CD4-positive, alpha-beta T cell treated with Interleukin-17A for 4 hours (primary cell): ENCODE measurements at regions not wholly inside any gene's neighbourhood (a gene's known extent, or its start where the extent isn't known, plus 50 kb on each side); places are given as distances from the start of the nearest gene placed in this dataset.
"Not testable (repeated sequence)": the region's sequence is repeated elsewhere in the genome, so short reads cannot be mapped to it uniquely, and the experiment has no call there.

Experiments used
- DNase-seq: peaks from one replicate; pipeline ENCODE4 v3.0.0-alpha.2; 2020; ENCODE audit warnings: mixed read lengths

DNA sequence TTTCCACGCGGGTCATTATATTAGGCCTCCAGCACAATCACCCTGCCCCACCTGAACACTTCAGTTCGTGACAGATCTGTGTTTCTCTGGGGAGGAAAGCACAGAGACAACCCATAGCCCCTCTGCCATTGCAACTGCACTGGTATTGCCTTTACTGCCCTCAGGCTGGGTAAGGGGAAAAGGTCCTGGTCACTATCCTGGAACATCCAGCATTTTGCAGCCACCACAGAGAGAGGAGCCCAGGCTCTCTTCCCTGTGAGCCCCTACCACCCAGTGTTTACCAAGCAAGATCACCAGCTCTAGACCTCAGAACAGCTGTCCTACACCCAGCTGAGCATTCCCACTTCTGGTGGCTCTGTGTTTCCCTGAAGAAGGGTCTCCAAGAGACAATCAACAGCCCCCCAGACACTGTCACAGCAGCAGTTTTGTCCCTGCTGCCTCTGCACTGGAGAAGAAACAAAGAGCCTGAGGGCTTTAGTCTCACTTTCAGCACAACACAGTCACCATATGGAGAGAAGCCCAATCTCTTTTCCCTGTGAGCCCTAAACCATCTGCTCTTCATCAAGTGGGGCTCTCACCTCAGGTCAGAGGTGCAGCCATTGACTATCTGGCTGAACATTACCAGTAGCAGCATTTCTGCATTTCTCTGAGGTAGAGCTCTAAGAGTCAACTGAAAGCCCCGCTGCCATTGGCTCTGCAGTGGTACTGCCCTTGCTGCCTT lies 655.2 kb upstream of the FAM174A start:
- DNase-seq, result no peak

DNA sequence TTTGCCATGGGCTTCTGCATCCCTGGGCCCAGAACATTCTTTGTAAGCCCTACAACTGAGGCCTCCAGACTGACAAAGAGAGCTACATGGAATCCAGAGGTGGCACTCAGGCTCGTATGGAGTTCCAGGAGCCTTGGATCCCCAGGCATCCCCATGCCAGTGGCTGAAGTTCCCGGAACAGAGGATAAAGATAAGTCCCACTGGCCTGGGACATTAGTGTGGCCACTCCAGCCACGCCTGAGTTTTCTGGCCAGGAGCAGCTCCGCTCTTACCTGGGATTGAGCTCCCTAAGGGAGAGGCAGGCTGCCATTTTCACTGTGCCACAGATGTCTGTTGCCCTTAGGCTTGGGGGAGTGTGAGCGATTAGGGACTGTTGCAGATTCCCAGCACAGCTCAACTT lies 656.3 kb upstream of the FAM174A start:
- DNase-seq, result no peak

DNA sequence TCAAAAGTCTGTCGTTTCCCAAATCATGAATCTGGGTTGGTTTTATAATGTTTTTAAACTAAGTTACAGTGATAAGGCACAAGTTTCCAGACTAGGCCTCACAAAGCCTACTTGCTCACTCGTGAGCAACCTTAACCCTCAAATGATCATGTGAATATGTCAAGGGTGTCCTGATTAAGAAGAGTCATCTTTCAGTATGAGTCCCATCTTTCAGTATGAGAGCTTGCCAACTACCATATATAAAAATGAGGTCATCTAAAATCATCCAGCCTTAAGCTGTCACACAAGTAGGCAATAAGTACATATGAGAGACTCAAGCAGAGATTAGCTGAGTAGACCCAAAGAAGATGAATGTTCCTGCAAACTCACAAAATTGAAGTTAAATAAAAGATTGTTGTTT lies 668.4 kb upstream of the FAM174A start:
- no peak for DNase-seq

DNA sequence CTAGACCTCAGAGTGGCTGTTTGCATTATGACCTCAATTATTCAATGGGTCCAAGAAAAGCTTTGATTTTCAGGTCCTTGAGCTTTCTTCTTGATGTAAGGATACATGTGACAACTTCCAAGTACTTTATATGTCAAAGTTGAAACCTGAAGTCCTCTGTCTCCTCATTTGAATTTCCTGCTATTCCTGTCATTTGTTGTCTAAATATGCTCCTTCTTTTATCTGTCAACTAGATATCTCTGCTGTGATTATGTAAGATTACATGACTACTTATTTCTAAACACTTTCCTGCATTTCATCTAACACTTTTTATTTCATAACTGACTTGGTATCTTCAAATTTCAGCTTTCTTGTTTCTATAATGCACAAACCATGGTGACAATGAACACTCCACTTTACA lies 670.0 kb upstream of the FAM174A start:
- no peak for DNase-seq

DNA sequence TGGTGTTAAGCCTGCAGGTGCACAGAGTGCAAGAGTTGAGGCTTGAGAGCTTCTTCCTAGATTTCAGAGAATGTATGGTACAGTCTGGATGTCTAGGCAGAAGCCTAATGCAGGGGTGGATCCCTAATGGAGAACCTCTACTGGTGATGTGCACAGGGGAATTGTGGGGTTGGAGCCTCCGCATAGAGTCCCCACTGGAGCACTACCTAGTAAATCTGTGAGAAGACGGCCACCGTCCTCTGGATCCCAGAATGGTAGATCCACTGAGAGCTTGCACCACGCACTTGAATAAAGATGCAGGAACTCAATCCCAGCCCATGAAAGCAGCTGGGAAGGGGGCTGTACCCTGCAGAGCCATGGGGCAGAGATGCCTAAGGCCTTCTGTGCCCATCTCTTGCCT lies 699.4 kb upstream of the FAM174A start:
- DNase-seq, result no peak

DNA sequence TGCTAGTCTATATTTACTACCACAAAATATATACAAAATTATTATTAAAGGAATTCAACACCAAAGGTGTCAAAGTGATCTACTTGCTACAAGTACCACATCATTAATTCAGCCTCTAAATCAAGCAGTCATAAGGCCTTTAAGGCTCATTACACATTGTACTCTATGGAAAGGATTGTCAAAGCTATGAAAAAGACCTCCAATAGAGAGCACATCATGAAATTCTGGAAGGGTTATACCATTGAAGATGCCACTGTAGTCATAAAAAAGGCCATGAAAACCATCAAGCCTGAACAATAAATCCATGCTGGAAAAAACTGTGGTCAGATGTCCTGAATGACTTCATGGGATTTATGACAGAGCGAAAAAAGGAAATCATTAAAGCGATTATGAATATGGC lies 708.0 kb upstream of the FAM174A start:
- no peak for DNase-seq

DNA sequence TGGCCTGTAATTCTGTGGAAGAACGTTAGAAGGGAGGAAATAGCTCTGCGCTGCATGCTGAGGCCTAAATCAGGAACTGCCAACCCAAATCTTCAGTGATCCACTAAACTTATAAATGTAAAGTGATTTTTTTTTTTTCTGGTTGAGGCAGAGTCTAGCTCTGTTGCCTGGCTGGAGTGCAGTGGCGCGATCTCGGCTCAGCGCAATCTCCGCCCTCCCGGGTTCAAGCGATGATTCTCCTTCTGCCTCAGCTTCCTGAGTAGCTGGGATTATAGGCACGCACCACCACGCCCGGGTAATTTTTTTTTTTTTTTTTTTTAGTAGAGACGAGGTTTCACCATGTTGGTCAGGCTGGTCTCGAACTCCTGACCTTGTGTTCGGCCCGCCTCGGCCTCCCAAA lies 717.4 kb upstream of the FAM174A start:
- DNase-seq, result no peak

DNA sequence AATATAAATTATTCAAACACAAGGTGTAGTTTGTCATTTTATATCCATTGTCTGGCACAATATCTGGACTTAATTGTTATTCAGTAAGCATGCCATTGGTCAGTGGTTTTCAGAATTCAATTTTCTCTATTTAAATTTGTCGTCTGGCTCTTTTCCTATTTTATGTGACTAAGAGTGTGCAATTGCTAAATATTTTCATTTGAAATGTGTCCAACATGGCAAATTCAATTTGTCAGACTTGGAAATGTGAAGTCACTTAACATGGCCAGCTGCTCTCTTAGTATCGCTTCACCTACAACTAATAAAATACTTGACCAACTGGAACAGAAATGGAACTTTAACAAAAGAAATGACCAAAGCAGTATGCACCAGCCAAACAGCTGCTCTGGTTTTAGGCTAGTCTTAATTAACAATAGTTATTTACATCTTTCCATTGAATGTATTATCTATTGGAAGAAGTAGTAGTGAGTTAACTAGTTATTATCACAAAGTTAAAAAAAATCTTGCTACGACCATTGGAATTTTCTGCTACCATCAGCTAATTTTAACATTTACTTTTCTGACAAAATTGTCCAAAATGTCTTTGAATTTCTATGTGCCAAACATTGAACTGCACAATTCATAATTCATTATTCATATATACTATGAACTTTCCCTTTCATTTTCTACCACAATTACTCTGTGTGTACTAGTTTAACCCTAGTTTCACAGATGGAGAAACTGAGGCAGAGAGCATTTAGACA lies 720.7 kb upstream of the FAM174A start:
- DNase-seq, result no peak

DNA sequence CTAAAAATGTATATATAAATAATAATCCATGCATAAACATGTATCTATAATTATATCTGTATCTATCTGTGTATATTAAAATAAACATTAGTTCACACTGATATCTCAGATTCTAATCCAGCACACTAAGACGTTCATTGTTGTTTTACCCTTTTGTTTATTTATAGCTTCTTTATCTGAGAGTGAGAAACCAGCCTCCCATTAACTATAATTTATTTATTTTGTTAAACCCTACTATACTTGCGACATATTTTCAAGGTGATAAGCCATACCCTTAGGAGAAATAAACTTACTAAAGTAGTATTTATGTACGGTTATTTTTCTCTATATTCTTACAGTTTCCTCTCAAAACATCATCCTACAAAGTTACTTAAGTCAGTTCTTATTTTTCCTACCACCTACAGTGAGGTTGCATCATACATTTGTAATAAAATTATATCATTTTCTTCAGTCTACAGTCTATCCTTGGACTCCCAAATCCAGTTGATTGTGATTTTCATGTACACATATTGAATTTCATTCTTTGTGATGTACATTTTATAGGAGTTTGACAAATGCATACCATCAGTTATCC lies 726.4 kb upstream of the FAM174A start:
- no peak for DNase-seq

DNA sequence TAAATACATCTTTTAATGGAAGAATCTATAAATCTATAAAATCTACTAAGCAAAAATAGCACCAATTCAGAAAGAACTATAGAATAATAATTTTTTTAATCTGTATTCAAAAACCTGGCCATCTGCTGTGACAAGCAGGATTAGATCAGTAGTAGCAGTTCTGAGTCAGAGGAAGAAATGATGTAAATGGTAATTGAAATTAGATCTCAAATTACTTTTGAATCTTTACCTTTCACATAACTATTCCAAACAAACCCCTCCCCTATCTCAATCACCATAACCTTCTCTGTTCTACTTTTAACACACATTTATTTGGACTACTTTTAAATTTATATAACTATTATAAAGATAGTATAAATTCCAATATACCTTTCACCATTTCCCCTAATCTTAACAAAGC lies 727.8 kb upstream of the FAM174A start:
- DNase-seq, result no peak

DNA sequence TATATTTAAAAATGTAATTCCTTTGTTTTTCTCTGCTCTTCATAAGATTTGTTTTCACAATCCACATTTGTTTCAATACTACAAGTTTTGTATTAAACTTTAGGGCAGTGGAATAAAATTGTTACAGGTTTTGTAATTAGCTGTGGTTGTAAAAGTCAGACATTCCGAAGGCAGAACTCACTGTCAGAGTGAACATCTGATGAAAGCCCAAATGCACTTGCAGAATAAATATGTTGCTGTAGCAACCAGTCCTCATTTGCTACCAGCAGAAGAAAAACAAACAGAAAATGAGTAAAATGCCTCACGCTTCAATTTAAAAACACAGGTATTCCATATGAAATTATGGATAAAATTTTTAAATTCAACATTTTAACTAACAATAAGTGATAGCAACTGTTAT lies 740.1 kb upstream of the FAM174A start:
- no peak for DNase-seq

DNA sequence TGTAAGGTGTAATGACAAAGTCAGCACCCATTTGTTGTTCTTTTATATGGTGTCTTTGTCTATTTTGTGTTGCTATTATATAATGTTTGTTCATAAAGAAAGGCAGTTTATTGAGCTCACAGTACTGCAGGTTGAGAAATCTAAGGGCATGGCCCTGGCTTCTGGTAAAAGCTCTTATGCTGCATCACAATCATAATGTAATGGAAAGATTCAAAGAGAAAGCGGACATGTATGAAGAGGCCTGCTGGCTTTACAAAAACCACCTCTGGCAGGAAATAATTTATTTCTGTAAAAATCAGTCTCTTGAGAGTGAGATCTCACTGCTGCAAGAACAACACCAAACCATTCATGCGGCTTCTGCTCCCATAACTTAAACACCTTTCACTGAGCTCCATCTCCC lies 746.7 kb upstream of the FAM174A start:
- DNase-seq, result no peak

DNA sequence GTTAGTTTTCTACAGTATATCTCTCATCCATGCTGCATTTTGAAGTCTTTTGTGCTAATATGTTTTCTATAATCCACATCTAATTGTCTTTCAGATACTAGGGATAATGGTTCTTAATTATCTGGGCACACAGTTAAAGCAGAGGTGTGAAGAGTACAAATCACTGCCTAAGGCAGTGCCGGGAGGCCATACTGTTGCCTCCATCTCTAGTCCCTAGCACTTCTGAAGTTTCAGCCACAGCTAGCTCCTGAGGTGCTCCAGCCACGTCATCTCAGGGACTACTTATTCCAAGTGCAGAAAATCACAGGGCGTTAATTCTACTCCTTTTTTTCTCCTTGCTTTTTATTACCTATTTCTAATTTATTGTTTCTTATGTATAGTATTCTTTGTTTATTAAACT lies 760.0 kb upstream of the FAM174A start:
- no peak for DNase-seq

DNA sequence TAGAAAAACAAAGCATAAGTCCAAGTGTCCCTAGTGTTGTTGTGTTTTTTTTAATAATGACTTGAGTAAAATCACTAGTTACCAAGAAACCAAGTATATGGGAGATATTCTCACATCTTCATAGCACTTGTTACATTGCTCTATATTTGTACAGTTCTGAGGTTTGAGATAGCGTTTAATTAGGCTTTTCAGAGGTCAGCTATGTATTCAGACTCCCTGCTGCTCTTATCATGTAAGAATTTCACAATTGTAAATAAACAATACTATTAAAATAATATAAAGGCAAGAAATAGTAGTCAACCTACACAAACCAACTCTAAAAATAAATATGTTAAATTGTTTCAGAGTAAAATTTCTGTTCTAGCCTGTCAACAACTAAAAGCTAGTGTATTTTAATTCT lies 761.9 kb upstream of the FAM174A start:
- DNase-seq, result no peak

DNA sequence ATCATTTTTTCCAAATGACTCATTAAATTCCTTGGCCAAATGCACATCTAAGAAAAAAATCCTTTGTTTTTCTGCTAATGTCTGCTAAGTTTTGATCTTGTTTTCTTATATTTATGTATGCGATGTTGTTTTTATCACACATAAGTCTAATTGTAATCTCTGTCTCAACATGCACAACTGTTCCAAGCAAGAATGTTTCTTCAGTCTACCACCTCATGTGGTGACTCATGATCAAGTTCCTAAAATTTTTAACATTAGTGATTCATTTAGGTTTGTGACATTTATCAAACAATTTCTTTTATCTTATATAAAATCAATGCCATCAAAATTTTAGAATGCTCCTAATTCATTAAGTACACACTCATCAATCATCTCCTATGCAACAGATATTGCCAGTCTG lies 763.9 kb upstream of the FAM174A start:
- DNase-seq, result no peak

DNA sequence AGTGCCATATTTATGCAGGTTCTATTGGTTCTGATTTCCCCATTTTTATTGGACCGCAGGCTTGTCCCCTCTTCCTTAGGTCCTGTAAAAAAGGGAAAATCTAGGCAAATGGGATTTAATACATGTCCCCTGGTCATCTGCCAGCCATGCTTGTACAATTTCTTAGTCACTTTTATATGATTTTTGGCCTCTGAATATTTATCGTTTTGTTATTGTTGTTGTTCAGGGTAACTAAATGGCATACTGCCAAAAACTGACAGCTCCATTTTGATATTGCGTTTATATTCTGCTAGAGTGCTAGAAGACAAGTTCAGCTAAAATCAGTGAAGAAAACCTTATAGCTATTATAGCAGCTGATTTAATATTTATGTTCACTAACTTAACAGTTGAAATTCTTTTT lies 770.2 kb upstream of the FAM174A start:
- no peak for DNase-seq

DNA sequence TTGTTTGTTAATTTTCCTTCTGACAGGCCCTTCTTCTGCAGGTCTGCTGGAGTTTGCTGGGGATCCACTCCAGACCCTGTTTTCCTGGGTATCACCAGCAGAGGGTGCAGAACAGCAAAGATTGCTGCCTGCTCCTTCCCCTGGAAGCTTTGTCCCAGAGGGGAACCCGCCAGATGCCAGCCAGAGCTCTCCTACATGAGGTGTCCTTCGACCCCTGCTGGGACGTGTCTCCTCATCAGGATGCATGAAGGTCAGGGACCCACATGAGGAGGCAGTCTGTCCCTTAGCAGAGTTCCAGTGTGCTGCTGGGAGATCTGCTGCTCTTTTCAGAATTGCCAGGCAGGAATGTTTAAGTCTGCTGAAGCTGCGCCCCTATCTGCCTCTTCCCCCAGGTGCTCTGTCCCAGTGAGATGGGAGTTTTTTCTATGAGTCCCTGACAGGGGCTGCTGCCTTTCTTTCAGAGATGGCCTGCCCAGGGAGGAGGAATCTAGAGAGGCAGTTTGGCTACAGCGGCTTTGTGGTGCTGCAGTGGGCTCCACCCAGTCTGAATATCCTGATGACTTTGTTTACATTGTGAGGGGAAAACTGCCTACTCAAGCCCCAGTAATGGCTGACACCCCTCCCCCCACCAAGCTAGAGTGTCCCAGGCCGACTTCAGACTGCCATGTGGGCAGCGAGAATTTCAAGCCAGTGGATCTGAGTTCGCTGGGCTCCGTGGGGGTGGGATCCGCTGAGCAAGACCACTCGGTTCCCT lies 772.0 kb upstream of the FAM174A start:
- no peak for DNase-seq

DNA sequence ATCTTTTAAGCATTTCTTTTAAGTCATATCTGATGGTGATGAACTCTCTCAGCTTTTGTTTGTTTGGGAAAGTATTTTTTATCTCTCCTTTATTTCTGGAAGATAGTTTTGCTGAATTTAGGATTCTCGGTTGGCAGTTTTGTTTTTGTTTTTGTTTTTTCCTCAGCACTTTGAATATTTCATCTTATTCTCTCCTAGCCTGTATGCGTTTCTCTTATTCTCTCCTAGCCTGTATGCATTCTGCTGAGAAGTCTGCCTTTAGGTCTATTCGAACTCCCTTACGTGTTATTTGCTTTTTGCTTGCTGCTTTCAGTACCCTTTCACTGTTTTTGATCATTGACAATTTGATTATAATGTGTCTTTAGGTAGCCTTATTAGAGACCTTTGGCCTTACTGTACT lies 787.8 kb upstream of the FAM174A start:
- no peak for DNase-seq

DNA sequence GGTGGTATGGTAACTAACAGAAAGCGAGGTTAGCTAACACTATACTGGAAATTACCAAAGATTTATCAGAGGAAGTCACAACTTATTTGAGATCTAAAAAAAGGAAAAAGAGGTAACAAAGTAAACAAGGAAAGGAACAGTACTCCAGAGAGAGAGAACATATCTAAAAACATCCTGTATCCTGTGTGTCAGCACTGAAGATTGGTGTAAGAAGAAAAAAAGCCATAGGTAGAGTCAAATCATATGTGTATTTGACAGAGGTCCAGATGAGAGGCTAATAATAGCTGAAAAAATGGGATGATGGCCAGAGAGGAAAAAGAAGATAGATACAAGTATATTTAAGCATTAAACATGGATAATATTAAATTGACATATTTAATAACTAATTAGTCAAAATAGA lies 802.0 kb upstream of the FAM174A start:
- not testable (repeated sequence) for DNase-seq

DNA sequence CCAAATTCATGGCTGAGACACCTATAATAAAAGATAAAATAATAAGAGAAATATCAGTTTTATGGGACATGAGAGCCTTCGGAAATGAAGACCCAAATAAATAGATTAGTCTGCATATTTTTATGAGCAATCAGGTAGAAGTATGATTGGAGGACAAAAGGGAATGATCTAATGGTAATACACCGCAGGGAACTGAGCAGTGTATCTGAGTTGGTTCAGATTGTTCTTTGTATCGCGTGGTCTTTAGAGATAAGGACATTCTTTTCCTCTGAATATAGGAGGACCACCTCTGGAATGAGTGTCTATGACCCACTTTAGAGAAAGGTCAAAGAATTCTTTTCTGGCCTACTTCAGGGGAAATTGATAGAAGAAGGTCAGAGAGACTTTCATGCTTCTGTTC lies 801.8 kb upstream of the CHD1 start:
- DNase-seq, result not testable (repeated sequence)

DNA sequence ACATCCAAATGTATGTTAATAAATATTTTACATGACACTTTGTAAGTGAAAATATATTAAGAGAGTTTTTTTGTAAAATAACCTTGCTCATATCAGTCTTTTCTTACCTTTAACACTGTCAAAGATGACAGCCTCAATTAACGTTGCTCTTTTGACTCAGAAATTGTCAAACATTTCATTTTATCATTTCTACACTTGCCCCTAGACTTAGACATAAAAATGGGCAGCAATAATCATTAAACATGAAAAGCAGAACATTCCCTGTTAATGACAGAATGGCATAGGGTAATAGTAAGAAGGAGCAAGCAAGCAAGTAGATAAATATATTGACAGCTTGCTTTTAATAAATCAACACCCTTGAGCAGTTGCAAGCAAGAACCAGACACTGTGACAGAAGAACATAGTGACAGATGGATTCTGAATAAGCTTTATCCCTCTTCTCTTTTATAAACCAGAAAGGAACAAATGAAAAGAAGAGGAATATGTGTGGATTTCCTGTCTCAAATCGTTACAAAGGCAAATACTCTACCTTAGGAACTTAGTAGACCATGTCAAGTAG lies 796.0 kb upstream of the CHD1 start:
- no peak for DNase-seq

DNA sequence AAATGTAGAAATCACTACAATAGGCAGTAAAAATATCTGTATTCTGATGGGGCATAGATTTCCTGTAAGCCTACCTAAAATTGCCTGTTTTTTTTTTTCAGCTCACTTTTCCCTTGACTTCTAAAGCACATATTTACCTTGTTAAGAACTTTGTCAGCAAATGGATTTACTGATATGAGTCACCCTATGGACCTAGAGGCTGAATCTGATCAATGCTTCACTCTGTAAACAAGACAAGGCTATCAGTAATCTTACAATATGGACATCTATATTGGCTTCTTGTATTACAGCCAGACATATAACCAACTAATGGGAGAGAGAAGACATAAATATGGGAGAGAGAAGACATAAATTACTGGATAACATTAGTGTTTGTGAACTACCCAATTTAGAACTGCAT lies 792.7 kb upstream of the CHD1 start:
- DNase-seq, result no peak

DNA sequence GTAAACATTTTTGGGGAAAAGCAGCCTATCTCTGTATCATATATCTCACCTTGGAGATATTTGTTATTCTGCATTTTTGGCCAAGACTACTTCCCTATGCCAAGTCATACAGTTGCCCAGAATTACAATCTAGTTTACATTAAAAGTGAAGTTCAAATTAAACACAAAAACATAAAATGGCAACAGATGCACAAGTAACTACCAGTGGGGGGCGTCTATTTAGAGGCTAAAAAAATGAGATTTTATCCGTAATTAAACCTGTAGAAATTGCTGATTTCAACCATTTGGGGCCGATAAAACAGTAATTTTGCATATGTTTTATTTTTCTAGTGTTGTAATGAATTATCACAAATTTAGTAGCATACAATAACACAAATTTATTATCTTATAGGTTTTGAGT lies 787.1 kb upstream of the CHD1 start:
- no peak for DNase-seq
